Ectodermal cell (in vitro differentiated cells): ENCODE measurements at regions not wholly inside any gene's neighbourhood (a gene's known extent, or its start where the extent isn't known, plus 50 kb on each side); places are given as distances from the start of the nearest gene placed in this dataset.
"Not testable (repeated sequence)": the region's sequence is repeated elsewhere in the genome, so short reads cannot be mapped to it uniquely, and the experiment has no call there.

Source experiments
- H3K27ac ChIP-seq: 2 replicates; pipeline ENCODE4 v1.7.0; 2013; ENCODE audit warnings: mild to moderate bottlenecking, low read depth, low read length; ENCODE audit not compliant: insufficient read depth, poor library complexity, severe bottlenecking
- H3K27me3 ChIP-seq: 2 replicates; pipeline ENCODE4 v1.7.0; 2013; ENCODE audit warnings: mild to moderate bottlenecking, low read length; ENCODE audit not compliant: insufficient read depth, control insufficient read depth, poor library complexity, severe bottlenecking
- H3K36me3 ChIP-seq: one replicate; pipeline ENCODE4 v1.7.0; 2013; ENCODE audit warnings: low read length; ENCODE audit not compliant: control insufficient read depth, insufficient read depth
- H3K4me1 ChIP-seq: one replicate; pipeline ENCODE4 v1.7.0; 2013; ENCODE audit warnings: low read length; ENCODE audit not compliant: control insufficient read depth, insufficient read depth
- H3K4me3 ChIP-seq: 2 replicates; pipeline ENCODE4 v1.7.0; 2013; ENCODE audit warnings: low read depth, low read length, control low read depth; ENCODE audit not compliant: insufficient read depth
- H3K9me3 ChIP-seq: 2 replicates; pipeline ENCODE4 v1.7.0; 2013; ENCODE audit warnings: mild to moderate bottlenecking, low read length, moderate library complexity; ENCODE audit not compliant: control insufficient read depth
- WGBS, 2 experiments: methylation state at CpG; one replicate each; pipeline ENCODE4 v1.1.7; 2013; ENCODE audit warnings: missing lambda C conversion rate in 2 of 2; 5-methylcytosine and 5-hydroxymethylcytosine counted together

DNA sequence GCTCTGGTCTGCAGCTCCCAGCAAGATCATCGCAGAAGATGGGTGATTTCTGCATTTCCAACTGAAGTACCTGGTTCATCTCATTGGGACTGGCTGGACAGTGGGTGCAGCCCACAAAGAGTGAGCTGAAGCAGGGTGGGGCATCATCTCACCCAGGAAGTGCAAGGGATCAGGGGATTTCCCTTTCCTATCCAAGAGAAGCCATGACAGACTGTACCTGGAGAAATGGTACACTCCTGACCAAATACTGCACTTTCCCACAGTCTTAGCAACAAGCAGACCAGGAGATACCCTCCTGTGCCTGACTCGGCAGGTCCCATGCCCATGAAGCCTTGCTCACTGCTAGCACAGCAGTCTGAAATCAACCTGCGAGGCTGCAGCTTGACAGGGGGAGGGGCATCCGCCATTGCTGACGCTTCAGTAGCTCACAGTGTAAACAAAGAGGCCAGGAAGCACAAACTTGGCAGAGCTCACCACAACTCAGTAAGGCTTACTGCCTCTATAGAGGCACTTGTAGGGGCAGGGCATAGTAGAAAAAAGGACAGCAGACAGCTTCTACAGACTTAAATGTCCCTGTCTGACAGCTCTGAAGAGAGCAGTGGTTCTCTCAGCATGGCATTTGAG lies 60.5 kb downstream of the AREG start:
- not testable (repeated sequence) for H3K4me3 ChIP-seq, H3K27me3 ChIP-seq
- WGBS, 2 experiments = 70 to 76% methylated on average over 5 of the region's 5 CpGs

DNA sequence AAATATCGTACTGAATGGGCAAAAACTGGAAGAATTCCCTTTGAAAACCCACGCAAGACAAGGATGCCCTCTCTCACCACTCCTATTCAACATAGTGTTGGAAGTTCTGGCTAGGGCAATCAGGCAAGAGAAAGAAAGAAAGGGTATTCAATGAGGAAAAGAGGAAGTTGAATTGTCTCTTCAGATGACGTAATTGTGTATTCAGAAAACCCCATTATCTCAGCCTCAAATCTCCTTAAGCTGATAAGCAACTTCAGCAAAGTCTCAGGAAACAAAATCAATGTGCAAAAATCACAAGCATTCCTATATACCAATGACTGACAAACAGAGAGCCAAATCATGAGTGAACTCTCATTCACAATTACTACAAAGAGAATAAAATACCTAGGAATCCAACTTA lies 64.4 kb downstream of the AREG start:
- not testable (repeated sequence) for H3K27me3 ChIP-seq, H3K9me3 ChIP-seq, H3K4me1 ChIP-seq, H3K4me3 ChIP-seq, H3K27ac ChIP-seq, H3K36me3 ChIP-seq
- 89 to 100% methylated on average over 1 to 3 of the region's 3 CpGs for WGBS, 2 experiments

More for the DNA sequence above, 60.5 kb downstream of the AREG start:
- H3K27ac ChIP-seq, H3K4me1 ChIP-seq, H3K36me3 ChIP-seq, H3K9me3 ChIP-seq: not testable (repeated sequence)

DNA sequence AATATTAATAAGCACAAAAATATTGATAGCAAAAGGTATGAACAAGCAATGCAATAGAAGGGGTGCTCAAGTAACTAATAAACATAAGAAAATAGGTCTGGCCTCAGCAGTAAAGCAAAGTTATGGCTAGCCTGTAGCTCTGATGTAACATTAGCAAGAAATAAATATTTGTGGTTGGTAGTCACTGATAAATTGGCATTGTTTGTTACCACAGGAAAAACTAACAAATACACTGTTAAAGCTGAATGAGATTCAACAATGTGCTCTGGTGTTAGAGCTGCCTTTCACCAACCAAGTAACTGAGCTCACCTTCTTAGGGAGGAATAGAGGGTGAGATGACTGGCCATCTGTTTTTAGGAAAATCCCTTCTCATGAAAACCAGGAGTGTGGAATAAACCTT lies 71.4 kb downstream of the AREG start:
- Histone ChIP-seq H3K27ac (no peak overlapping the region), H3K9me3 (no peaks in the 10 kb centered on the region), H3K4me3 (no peak overlapping the region), H3K36me3 (no peaks in the 10 kb centered on the region), H3K4me1 (no peaks in the 10 kb centered on the region), H3K27me3 (no peaks in the 10 kb centered on the region)

DNA sequence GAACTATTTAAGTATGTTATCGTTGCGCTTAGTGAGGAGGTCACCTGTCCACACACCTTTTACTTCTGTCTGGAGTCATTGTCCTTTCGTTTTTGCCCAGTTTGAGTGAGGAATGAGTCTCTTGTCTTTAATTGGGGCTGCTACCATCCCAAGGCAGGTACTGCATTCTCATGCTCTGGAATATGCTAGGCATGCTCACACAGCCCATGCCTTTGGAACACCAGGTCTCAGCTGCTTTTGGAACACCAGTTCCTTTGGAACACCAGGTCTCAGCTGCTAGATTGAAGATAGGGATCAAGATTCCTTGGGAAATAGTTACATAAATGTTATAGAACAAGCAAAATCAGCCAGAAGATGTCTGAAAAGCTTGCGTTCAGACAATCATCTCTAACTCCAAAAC lies 73.1 kb downstream of the AREG start:
- Histone ChIP-seq H3K36me3 (no peaks in the 10 kb centered on the region), H3K27ac (no peak overlapping the region), H3K4me1 (no peaks in the 10 kb centered on the region), H3K4me3 (no peak overlapping the region), H3K9me3 (no peaks in the 10 kb centered on the region), H3K27me3 (no peaks in the 10 kb centered on the region)
- WGBS, 2 experiments = 89 to 92% methylated on average over 4 of the region's 4 CpGs

DNA sequence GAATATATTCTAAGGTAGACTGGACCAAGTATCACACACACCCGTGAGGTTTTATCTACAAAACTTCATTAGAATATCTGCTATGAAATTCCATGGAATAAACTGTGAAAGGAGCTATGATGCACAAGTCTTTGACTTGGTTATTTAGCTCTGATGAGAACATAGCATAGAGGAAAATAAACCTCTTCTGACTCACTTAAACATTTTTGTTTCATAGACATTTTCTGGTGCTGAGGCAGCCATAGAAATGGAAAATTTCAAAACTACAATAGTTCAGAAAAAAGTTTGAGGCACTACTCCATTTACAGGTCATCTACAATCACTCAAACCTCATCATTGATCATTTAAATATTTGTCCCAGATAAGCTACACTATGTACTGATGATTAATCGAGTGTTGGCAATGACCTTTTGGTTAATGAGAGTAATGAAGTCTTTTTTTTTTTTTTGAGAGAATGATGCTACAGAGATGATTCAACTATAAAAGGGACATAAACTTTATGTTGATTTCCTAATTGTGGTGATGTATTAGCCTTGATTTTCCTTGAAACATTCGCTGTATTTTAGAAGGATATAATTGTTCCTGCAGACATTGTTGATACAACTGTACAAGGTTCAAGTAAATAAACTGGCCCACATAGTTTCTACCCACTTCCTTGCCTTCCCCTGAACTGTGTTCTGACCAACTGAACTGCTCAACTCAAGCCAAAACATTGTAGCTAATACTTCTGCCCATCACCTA lies 77.5 kb downstream of the AREG start:
- H3K4me3 ChIP-seq = no peak overlapping the region
- no peaks in the 10 kb centered on the region for H3K36me3 ChIP-seq
- no peaks in the 10 kb centered on the region for H3K9me3 ChIP-seq
- H3K4me1 ChIP-seq = no peaks in the 10 kb centered on the region
- H3K27me3 ChIP-seq = no peaks in the 10 kb centered on the region
- WGBS, 2 experiments = 78 to 92% methylated on average over 2 to 3 of the region's 3 CpGs
- H3K27ac ChIP-seq = no peak overlapping the region

DNA sequence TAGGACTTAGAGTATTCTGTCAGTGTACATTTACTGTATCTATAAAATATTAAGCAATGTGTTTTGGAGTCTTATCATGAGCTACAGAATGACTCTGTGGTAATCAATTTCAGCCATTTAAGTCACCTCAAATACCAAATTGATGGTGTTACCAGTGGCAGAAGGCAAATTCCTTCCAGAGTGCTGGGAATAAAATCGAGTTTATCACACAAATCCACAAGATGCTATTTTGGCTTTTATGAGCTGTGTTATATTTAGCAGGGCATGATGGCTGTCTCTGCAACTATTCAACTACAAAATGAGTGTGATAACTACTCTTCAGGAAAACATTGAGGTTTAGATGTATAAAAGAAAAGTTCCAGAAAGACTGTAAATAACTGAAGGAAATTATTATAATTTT lies 78.2 kb downstream of the AREG start:
- no peaks in the 10 kb centered on the region for H3K4me1 ChIP-seq
- H3K27me3 ChIP-seq = no peaks in the 10 kb centered on the region
- no peak overlapping the region for H3K4me3 ChIP-seq
- WGBS, 2 experiments = 80 to 100% methylated on average over 1 of the region's 1 CpG
- H3K36me3 ChIP-seq = no peaks in the 10 kb centered on the region
- no peaks in the 10 kb centered on the region for H3K9me3 ChIP-seq
- no peak overlapping the region for H3K27ac ChIP-seq

DNA sequence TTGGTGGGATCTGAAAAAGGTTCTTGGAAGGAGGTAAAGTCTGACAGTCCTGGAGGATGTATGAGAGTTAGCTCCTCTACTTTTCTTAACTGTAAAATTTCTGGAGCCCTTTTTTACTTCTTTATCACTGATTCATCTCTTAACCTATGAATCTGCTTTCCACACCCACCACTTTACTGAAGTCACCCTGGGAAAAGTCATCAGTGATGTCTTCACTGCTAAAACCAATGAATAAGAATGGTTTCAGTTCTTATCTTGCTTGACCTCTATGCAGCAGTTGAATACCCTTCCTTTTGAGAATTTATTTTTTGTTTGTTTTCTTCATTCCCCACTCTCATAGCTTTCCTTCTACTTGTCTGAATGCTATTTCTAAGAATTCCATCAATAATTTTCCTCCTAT lies 80.0 kb downstream of the AREG start:
- Histone ChIP-seq H3K4me3 (no peak overlapping the region), H3K9me3 (no peaks in the 10 kb centered on the region), H3K27me3 (no peaks in the 10 kb centered on the region), H3K36me3 (no peaks in the 10 kb centered on the region), H3K27ac (no peak overlapping the region), H3K4me1 (no peaks in the 10 kb centered on the region)

DNA sequence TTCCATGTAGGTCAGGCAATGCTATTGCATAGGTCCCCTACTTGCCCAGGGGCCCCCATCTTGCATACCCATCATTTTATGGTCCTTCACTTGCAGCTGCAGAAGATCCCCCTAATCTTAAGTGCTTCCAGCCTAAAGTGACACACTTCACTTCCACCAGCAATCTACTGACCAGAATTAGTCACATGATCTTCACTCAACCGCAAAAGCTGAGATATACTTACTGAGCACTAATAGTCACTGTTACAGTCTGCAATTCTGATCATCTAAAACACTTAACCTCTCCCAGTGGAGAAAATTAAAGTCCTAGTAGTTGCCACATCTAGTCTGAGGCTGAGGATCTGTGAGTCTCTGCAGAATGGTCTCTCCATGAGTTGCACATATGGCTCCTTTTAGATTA lies 82.1 kb downstream of the AREG start:
- H3K36me3 ChIP-seq = no peaks in the 10 kb centered on the region
- no peaks in the 10 kb centered on the region for H3K4me1 ChIP-seq
- WGBS, 2 experiments = 91 to 92% methylated on average over 1 of the region's 1 CpG
- no peak overlapping the region for H3K4me3 ChIP-seq
- H3K27me3 ChIP-seq = no peaks in the 10 kb centered on the region
- H3K9me3 ChIP-seq = no peaks in the 10 kb centered on the region
- H3K27ac ChIP-seq = no peak overlapping the region

DNA sequence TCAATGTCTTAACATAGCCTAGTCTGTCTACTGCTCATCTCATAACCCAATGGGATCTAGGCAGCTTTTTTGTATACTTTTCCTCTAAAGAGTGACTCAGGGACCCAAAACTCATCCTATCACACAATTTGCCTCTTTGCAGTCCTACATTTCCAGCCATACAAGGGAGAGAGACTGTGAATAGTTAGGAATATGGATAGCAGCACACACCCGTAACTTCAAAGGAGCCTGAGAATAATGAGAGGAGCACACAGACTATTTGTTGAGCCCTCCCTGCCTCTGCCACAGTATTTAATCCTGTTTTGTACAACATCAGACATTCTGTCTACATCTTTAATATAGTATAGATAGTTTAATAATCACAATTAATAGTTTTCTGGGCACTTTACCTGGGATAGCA lies 83.2 kb downstream of the AREG start:
- H3K36me3 ChIP-seq = no peaks in the 10 kb centered on the region
- 100% methylated on average over 1 of the region's 1 CpG; no CpG with 5 or more reads in 1 of the 2 experiments for WGBS, 2 experiments
- H3K9me3 ChIP-seq = no peaks in the 10 kb centered on the region
- no peak overlapping the region for H3K4me3 ChIP-seq
- H3K4me1 ChIP-seq = no peaks in the 10 kb centered on the region
- no peaks in the 10 kb centered on the region for H3K27me3 ChIP-seq
- no peak overlapping the region for H3K27ac ChIP-seq

DNA sequence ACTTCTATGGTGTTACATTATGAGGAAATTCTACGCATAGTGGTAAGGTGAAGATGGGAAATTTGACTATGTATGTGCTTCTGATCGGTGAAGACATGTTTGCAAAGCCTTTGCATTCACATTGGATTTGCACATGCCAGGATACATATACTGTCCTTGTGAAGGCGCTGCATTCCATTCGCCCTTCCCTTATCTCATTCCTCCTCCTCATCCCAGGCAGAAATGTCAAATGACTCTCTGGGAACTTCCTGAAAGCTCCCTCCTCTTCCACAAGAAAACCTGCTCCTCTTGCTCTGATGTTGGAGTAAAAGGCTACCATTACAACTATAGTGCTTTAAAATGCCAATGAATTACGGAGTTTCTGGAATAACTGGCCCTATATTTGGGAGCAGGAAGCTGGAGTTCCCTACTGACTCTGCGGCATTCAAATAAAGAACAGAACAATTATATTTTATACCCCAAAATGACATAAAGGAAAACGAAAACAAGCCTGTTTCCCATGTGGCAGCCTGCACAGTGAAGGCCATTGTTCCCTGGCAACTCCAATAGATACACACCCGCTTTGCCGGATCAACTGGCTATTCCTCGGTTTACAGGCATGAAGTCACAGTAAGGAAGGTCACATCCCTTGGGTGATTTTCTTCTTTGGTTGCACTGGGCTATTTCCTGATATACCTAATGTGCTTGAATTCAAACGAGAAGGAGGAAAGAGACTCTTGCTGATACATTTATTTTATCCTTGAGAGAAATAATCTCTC lies 84.5 kb downstream of the AREG start:
- no peaks in the 10 kb centered on the region for H3K36me3 ChIP-seq
- no peaks in the 10 kb centered on the region for H3K27me3 ChIP-seq
- H3K27ac ChIP-seq = no peak overlapping the region
- whole genome bisulfite sequencing, 2 experiments = 93 to 97% methylated on average over 11 of the region's 11 CpGs
- H3K4me3 ChIP-seq = no peak overlapping the region
- no peaks in the 10 kb centered on the region for H3K9me3 ChIP-seq
- H3K4me1 ChIP-seq = no peaks in the 10 kb centered on the region
